NT2/D1 (cell line): ENCODE measurements at regions not wholly inside any gene's neighbourhood (a gene's known extent, or its start where the extent isn't known, plus 50 kb on each side); places are given as distances from the start of the nearest gene placed in this dataset.

ENCODE experiments used
- SUZ12 ChIP-seq: IDR thresholded peaks from 2 replicates; pipeline ENCODE4 v1.6.1; 2011; ENCODE audit not compliant: insufficient read length, insufficient read depth; ENCODE audit errors: extremely low read depth
- YY1 ChIP-seq: IDR thresholded peaks from 2 replicates; pipeline ENCODE4 v1.6.1; 2011; ENCODE audit not compliant: insufficient read length, insufficient read depth
- ZNF274 ChIP-seq: IDR thresholded peaks from 2 replicates; pipeline ENCODE4 v1.6.1; 2011; ENCODE audit warnings: mild to moderate bottlenecking, low read depth, low read length

DNA sequence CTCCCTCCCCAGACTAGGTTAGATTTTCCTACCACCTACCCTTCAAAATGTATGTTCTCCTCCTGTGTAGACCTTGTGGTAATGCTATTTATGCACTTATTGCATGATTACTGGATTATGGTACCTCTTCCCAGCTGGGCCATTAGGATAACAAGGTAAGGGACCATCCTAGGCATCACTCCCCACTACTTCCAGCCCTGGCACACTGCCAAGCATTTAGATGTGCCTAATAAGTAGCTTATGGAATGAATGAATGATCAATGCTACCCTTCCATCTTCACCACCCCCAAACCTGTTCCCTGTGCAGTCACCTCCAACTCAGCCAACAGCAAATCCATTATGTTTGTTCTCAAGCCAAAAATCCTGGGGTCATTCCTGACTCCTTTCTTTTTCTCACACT is 93.4 kb downstream of the C1QL2 start:
- TF ChIP-seq ZNF274 (no peak), YY1 (no peak), SUZ12 (no peak)
